RCC 7860 (cell line): ENCODE measurements at regions not wholly inside any gene's neighbourhood (a gene's known extent, or its start where the extent isn't known, plus 50 kb on each side); places are given as distances from the start of the nearest gene placed in this dataset.
"Not testable (repeated sequence)": the region's sequence is repeated elsewhere in the genome, so short reads cannot be mapped to it uniquely, and the experiment has no call there.

Experiments
- DNase-seq: peaks from one replicate; pipeline ENCODE4 v3.0.0-alpha.2; 2015; ENCODE audit warnings: low spot score
- FAIRE-seq: peaks from 2 replicates; lab custom pipeline; 2012; peaks lifted over from hg19 to GRCh38; lab: Jason Lieb, UNC

- FAIRE-seq (no peak), DNase-seq (no peak)
Measured at GRCh38 chr6:76275746-76276145, 203.3 kb upstream of the IMPG1 start.

GRCh38 chr6:76264468-76264867, 192.0 kb upstream of the IMPG1 start:
- FAIRE-seq (no peak), DNase-seq (peak; percentile 8)

- FAIRE-seq: no peak
- no peak for DNase-seq
Measured at GRCh38 chr6:76262240-76262639, 189.8 kb upstream of the IMPG1 start.

- DNase-seq: no peak
- no peak for FAIRE-seq
Measured at GRCh38 chr6:76250666-76251065, 178.2 kb upstream of the IMPG1 start.

GRCh38 chr6:76247527-76247926, 175.1 kb upstream of the IMPG1 start:
- no peak for DNase-seq
- FAIRE-seq: no peak

- DNase-seq (no peak), FAIRE-seq (no peak)
Measured at GRCh38 chr6:76240092-76240491, 167.6 kb upstream of the IMPG1 start.

- DNase-seq (no peak), FAIRE-seq (no peak)
Measured at GRCh38 chr6:76230711-76231110, 158.2 kb upstream of the IMPG1 start.

DNA sequence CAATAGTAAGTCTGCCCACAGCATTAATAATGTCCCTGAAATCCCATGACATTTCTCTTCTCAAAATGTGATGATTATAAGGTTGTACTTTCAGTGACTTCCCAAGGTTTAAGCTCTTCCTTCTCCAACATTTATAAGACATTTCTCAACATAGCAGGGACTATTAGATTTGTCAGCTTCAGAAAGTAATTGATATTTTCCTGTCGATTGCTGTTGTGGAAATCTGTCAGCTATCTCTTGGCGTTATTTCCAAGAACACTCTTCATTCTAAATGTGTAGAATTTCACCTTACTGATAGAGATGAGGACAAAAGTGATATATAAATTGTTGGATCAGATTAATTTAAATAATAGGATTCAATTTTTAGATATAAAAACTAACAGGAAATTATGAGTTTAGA, 149.7 kb upstream of the IMPG1 start:
- FAIRE-seq (no peak), DNase-seq (no peak)

- no peak for DNase-seq
- FAIRE-seq: no peak
Measured at GRCh38 chr6:76221525-76221924, 149.1 kb upstream of the IMPG1 start.

DNA sequence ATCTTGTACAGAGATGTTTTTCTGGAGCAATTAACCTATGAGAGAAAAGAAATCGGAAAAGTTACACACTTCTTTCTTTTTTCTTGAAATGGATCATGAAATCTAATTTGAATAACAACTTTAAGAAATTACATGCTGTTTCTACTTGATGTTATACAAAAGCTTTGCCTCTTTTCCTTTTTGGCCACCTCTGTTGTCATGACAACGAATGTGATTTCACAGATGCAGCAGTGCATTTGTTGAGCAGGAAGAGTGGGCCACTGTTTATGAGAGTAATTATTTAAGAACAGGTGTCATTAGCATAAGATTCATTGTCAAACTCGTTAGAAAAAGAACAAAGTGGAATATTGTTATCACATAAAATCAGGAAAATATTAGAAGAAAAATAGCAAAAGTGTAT, 148.3 kb upstream of the IMPG1 start:
- DNase-seq: no peak
- no peak for FAIRE-seq

GRCh38 chr6:76217606-76218005, 145.1 kb upstream of the IMPG1 start:
- DNase-seq: no peak
- FAIRE-seq: no peak

DNA sequence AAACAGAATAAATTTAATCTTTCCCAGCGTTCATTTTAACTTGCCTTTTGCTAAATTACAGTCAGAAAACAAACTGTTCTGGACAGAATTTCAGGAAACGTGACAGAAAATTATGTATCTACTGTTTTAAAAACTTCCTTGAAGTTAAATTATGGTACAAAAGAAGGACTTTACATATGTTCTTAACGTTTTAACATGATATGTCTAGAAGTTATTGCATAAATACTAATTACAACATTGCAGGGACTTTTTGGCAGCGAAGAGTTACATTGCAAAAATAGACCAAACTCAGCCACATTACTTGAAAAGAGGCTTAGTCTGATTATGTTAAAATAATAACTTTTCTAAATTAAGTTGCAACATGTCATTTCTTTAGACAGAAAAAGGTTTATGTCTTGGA, 142.1 kb upstream of the IMPG1 start:
- no peak for DNase-seq
- no peak for FAIRE-seq

- DNase-seq (no peak), FAIRE-seq (no peak)
Measured at GRCh38 chr6:76174722-76175121, 102.3 kb upstream of the IMPG1 start.

- FAIRE-seq (no peak), DNase-seq (no peak)
Measured at GRCh38 chr6:76166874-76167273, 94.4 kb upstream of the IMPG1 start.

- DNase-seq: no peak
- FAIRE-seq: no peak
Measured at GRCh38 chr6:76166297-76166696, 93.8 kb upstream of the IMPG1 start.

DNA sequence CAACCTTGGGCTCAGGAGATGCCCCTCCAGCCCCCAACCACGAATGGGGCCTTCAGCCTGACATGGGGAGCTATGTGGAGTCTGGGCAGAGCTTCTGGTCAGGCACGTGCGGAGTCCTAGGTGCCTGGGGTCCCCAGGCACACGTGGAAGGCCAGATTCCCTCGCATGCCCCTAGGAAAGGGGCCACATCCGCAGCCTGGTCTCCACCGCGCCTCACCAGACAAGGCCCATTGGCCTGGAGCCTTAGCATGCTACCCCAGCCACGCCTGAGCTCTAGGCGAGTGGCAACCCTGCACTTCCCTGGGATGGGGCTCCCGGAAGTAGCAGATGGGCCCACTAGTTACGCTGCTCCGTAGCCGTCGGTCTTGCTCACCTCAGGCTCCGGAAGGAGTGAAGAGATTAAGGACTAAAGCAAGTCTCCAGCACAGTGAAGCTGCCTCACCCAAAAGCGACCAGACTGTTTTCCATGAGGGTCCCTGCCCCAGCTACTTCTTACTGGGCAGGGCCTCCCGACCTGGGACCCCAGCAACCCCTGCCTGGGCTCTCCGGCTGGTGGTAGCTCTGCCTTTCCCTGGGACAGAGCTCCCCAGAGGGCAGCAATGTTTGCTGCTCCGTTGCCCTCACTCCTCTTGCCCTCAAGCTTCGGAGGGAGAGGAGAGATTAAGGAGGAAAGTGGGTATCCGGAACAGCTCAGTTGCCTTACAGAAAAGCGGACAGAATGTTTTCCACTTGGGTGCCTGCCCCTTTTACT, 93.2 kb upstream of the IMPG1 start:
- FAIRE-seq (no peak), DNase-seq (no peak)

DNA sequence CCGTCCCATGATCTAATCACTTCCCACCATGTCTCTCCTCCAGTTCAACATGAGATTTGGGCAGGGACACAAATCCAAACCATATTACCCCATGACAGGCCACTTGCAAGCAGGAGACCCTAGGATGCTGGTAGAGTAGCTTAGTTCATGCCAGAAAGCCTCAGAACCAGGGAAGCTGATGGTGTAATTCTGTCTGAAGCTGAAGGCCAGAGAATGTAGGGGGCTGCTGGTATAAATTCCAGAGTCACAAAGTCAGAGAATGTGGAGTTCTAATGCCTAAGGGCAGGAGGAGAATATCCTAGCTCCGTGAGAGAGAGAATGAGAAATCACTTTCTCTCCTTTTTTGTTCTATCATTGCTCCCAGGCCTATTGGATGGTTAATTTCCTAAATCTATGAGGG, 90.3 kb upstream of the IMPG1 start:
- no peak for DNase-seq
- no peak for FAIRE-seq

DNA sequence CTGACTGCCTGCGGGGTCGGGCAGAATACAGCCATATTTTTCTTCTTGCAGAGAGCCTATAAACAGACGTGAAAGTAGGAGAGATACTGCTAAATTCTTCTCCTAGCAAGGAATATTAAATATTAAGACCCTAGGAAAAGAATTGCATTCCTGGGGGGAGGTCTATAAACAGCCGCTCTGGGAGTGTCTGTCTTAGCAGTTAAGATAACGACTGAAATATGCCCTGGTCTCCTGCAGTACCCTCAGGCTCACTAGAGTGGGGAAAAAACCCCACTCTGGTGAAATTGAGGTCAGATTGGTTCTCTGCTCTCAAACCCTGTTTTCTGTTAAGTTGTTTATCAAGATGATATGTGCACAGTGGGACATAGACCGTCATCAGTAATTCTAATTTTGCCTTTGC, 85.3 kb upstream of the IMPG1 start:
- not testable (repeated sequence) for FAIRE-seq

GRCh38 chr6:76135481-76135880, 63.0 kb upstream of the IMPG1 start:
- FAIRE-seq: no peak
- DNase-seq: no peak

More for the DNA sequence above, 85.3 kb upstream of the IMPG1 start:
- not testable (repeated sequence) for DNase-seq

- DNase-seq (no peak), FAIRE-seq (no peak)
Measured at GRCh38 chr6:76134651-76135050, 62.2 kb upstream of the IMPG1 start.

DNA sequence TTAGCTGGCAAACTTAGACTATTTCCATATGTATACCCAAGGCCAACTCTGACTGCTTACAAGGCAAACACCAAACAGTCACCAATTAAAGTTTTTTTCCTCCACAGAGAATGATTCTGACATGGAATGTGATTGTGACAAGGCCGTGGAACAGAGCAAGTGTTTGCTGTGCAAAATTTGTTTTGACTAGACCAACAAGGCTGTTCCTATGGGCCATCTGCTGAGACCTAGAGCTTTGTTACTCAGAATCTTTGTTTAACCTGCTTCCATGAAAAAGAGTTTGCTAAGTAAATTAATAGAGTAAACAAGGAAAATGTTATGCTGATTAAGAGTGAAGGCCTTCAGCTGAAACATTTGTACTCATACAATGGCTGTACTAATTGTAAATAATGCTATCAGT, 51.6 kb upstream of the IMPG1 start:
- FAIRE-seq (no peak), DNase-seq (no peak)
